GM18505 (cell line): ENCODE measurements at regions not wholly inside any gene's neighbourhood (a gene's known extent, or its start where the extent isn't known, plus 50 kb on each side); places are given as distances from the start of the nearest gene placed in this dataset.
"Not testable (repeated sequence)": the region's sequence is repeated elsewhere in the genome, so short reads cannot be mapped to it uniquely, and the experiment has no call there.

Experiments used
- ATAC-seq: cut with Tn5 transposase; IDR thresholded peaks from one replicate; pipeline ENCODE4 v1.9.1; 2021; ENCODE audit not compliant: unreplicated experiment
- POLR2A ChIP-seq: IDR thresholded peaks from 4 replicates; pipeline ENCODE4 v1.6.1; 2011; ENCODE audit warnings: borderline replicate concordance; ENCODE audit not compliant: insufficient read depth, insufficient read length; ENCODE audit errors: extremely low read depth

DNA sequence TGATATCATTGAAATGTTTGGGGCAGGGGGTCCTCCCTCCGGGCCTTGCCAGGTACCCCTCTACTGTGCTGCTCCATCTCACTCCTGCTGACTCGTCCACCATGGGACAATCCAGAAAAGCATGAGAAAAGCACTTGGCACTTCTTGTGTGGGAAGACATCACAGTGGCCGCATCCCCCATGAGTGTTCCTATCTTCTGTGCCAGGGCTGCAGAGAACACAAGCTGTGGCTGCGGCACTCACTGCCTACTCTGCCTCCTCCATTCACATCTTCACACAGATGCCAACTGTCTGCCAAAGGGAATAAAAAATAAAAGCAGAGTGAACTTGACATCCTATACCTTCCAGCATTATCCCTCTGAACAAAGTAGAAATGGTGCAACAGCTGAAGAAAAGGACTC is 117.4 kb upstream of the PROKR2 start:
- TF ChIP-seq POLR2A, result no peak
- no peak for ATAC-seq

- ATAC-seq, result no peak
- TF ChIP-seq POLR2A, result no peak
These were observed 116.6 kb upstream of the PROKR2 start for GRCh38 chr20:5433352-5433751.

DNA sequence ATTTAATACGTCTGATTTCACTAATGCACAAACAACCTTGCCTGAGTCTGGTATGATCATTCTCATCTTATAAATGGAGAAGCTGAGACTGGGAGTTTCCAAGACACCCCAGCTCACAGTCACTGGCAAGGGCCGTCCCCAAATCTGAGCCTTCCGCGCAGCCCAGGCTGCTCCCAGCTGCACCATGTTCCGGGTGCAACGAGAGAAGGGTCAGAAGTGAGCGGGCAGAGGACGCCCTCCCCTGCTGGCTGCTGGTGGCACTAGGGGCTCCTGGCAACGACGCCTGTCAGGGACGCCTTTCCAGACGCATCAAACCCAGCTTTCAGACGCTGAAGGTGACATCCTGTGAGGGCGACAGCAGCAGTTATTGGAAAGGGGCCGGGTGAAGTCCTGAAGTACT is 115.3 kb upstream of the PROKR2 start:
- TF ChIP-seq POLR2A, result no peak

GRCh38 chr20:5430670-5431069 is 113.9 kb upstream of the PROKR2 start:
- TF ChIP-seq POLR2A, result no peak
- ATAC-seq, result no peak

More for the DNA sequence above, 115.3 kb upstream of the PROKR2 start:
- ATAC-seq, result no peak

DNA sequence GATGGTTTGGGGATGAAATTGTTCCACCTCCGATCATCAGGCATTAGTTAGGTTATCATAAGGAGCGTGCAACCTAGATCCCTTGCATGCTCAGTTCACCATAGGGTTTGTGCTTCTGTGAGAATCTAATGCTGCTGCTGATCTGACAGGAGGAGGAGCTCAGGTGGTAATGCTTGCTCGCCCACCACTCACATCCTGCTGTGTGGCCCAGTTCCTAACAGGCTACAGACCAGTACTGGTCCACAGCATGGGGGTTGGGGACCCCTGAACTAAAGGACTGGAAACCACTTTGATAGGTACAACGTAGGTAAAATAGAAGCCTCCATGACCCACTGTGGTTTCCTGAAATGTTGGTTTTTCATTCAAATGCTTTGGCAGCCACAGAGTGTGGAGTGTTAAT is 109.3 kb upstream of the PROKR2 start:
- no peak for ATAC-seq
- no peak for TF ChIP-seq POLR2A

- no peak for TF ChIP-seq POLR2A
- no peak for ATAC-seq
These were observed 99.3 kb upstream of the PROKR2 start for GRCh38 chr20:5416086-5416485.

DNA sequence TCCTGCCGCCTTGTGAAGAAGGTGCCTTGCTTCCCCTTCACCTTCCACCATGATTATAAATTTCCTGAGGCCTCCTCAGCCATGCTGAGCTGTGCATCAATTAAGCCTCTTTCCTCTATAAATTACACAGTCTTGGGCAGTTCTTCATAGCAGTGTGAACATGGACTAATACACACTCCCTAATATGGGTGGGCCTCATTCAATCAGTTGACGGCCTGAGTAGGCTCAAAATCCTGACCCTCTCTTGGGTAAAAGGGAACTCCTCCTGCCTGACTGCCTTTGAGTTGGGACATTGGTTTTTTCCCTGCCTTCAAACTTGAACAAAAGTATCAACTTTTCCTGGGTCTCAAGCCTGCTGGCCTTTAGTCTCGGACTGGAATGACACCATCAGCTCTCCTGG is 96.6 kb upstream of the PROKR2 start:
- no peak for TF ChIP-seq POLR2A
- no peak for ATAC-seq

- ATAC-seq, result no peak
- no peak for TF ChIP-seq POLR2A
These were observed 93.7 kb upstream of the PROKR2 start for GRCh38 chr20:5410470-5410869.

DNA sequence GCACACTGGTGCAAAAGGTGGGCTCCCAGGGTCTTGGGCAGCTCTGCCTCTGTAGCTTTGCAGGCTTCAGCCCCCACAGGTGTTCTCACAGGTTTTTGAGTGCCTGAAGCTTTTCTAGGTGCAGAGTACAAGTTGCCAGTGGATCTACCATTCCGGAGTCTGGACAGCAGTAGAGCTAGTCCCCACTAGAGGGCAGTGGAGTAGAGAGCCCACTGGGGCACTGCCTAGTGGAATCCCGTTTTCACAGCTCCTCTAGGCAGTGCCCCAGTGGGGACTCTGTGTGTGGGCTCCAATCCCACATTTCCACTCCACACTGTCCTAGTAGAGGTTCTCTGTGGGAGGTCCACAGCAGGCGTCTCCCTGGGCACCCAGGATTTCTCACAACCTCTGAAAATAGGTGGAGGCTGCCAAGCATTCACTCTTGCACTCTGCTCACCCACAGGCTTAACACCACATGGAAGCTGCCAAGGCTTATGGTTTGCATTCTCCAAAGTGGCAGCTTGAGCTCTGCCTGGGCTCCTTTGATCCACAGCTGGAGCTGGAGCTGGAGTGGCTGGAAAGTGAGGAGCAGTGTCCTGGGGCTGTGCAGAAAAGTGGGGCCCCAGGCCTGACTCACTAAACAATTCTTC is 86.3 kb upstream of the PROKR2 start:
- TF ChIP-seq POLR2A, result no peak
- peak; percentile 76 for ATAC-seq

GRCh38 chr20:5401277-5401875 is 84.6 kb upstream of the PROKR2 start:
- TF ChIP-seq POLR2A, result no peak

DNA sequence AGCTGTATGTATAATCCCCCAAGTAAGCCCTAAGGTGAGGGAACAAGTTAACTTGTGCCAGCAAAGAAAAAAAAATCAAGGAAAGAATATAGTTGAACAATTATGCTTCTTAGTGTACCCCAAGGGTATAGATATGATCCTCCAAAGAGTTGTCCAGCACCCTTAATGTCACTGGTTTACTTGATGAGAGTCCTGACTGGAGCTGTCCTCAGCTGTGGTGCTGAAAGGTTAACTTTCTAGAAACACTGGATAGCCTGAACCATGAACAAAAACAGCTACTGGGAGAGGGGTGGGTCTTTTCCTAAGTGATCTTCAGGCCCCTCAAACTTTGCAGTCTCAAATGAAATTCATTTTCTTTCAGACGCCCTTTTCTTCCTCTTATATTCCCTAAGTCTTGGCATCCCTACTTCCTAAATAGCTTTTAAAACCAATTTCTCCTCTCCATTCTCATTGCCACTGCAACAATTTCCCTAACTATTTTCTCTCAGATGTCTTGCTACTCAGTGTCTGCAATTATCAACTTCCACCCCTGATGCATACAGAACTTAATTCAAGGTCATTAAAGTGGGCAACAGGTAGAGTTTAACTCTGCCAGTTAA is 83.5 kb upstream of the PROKR2 start:
- TF ChIP-seq POLR2A, result no peak
- no peak for ATAC-seq

More at GRCh38 chr20:5401277-5401875, 84.6 kb upstream of the PROKR2 start:
- no peak for ATAC-seq

- no peak for TF ChIP-seq POLR2A
- no peak for ATAC-seq
These were observed 80.6 kb upstream of the PROKR2 start for GRCh38 chr20:5397393-5397792.

DNA sequence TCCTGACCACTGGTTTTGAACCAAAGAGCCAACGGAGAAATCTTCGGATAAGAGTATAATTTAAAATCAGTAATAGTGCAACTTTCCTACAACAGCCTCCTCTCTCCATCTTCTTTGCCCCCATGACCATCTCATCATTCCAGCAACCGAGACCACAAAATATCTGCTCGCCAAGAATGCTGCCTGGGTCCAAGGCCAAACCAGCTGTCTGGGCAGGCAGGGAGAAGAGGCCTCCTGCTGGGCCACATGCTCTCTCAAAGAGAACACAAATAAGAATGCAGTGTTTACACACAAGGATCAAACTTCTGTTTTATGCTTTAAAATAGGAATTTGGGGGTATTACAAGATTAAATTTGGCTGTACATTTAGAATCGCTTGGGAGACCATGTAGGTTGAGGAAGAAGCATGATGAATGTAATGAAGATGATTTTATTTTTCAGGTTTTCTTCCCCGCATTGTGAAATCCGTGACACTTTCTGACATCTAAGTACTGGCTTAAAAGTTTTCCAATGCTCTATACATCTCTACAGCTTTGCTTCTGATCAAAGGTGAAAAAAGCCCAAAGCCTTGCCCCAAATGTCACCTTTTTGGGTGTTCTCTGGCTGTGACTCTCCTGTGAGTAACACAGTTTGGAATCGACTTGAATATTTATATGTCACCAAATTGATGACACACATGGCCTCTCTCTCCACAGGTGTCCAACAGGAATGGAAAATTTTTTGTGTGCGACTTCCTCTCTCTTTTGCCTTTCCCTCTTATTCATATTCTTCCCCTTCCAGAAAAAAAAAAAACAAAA is 79.4 kb upstream of the PROKR2 start:
- ATAC-seq, result no peak
- TF ChIP-seq POLR2A, result no peak

GRCh38 chr20:5393218-5393870 is 76.6 kb upstream of the PROKR2 start:
- no peak for TF ChIP-seq POLR2A
- ATAC-seq, result no peak

- no peak for ATAC-seq
- TF ChIP-seq POLR2A, result no peak
These were observed 74.0 kb upstream of the PROKR2 start for GRCh38 chr20:5390720-5391119.

GRCh38 chr20:5386846-5387245 is 70.1 kb upstream of the PROKR2 start:
- not testable (repeated sequence) for ATAC-seq

DNA sequence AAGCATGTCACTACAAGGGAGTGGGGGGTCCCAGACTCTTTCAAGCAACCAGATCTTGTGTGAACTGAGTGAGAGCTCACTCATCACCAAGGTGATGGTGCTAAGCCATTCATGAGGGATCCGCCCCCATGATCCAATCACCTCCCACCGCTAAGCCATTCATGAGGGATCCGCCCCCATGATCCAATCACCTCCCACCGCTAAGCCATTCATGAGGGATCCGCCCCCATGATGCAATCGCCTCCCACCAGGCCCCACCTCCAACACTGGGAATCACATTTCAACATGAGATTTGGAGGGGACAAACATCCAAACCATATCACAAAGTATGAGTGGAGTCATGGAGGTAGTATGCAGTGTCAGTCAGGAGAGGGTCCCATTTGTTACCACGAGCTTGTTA is 64.8 kb upstream of the PROKR2 start:
- not testable (repeated sequence) for ATAC-seq
